SK-N-SH (cell line): ENCODE measurements at regions not wholly inside any gene's neighbourhood (a gene's known extent, or its start where the extent isn't known, plus 50 kb on each side); places are given as distances from the start of the nearest gene placed in this dataset.
"Not testable (repeated sequence)": the region's sequence is repeated elsewhere in the genome, so short reads cannot be mapped to it uniquely, and the experiment has no call there.

Experiments
- CTCF ChIA-PET: fragments of 300-600, 350-600 bp; formaldehyde crosslinking; extraction: SDS; loops from one replicate; lab custom pipeline; 2021; lab: Yijun Ruan, JAX
- POLR2A ChIA-PET: fragments of 350-600 bp; sonication (Branson Sonifier 250); formaldehyde crosslinking; extraction: SDS; loops from one replicate; lab custom pipeline; 2020; ENCODE audit warnings: antibody characterized with exemption, inconsistent platforms; lab: Yijun Ruan, JAX
- DNase-seq: peaks from one replicate; pipeline ENCODE4 v3.0.0; 2012
- H2AFZ ChIP-seq: fragments of 200-600 bp; sonication (generic); 2 replicates; pipeline ENCODE4 v1.8.1; 2016; ENCODE audit warnings: antibody characterized with exemption, mild to moderate bottlenecking, low read depth
- H3F3A ChIP-seq: fragments of 200-600 bp; sonication (generic); replicated peaks from 2 replicates; pipeline ENCODE3; 2016; ENCODE audit warnings: antibody characterized with exemption, mild to moderate bottlenecking; ENCODE audit not compliant: insufficient read depth
- H3K27ac ChIP-seq, 2 experiments: fragments of 200-500 bp in 1 of 2; fragments of 200-600 bp in 1 of 2; sonication (Bioruptor generic) in 1 of 2; sonication (generic), shearing (Covaris generic) in 1 of 2; 2 replicates each; pipeline versions ENCODE4 v1.5.1 to v1.6.1; 2014 to 2016; ENCODE audit warnings: low read depth in 2 of 2, inconsistent platforms in 1 of 2, low read length in 1 of 2, mild to moderate bottlenecking in 1 of 2, mixed read lengths in 1 of 2
- H3K27me3 ChIP-seq: fragments of 200-600 bp; sonication (generic), shearing (Covaris generic); 2 replicates; pipeline ENCODE4 v1.6.1; 2016; ENCODE audit warnings: mixed run types; ENCODE audit not compliant: insufficient read depth
- H3K36me3 ChIP-seq, 2 experiments: fragments of 200-500 bp in 1 of 2; fragments of 200-600 bp in 1 of 2; sonication (Bioruptor generic) in 1 of 2; sonication (generic) in 1 of 2; replicated peaks in 1 of 2; 2 replicates each; pipeline versions ENCODE3 to v1.5.1; 2014 to 2016; ENCODE audit warnings: low read length in 1 of 2, mild to moderate bottlenecking in 1 of 2; ENCODE audit not compliant: insufficient read depth in 2 of 2, control insufficient read depth in 1 of 2
- H3K4me1 ChIP-seq, 2 experiments: fragments of 200-500 bp in 1 of 2; fragments of 200-600 bp in 1 of 2; sonication (Bioruptor generic) in 1 of 2; sonication (generic), shearing (Covaris generic) in 1 of 2; 2 replicates each; pipeline versions ENCODE4 v1.5.1 to v1.6.1; 2014 to 2016; ENCODE audit warnings: low read depth in 1 of 2, low read length in 1 of 2, mixed run types in 1 of 2; ENCODE audit not compliant: insufficient read depth in 2 of 2, control insufficient read depth in 1 of 2
- H3K4me2 ChIP-seq: fragments of 200-600 bp; sonication (generic), shearing (Covaris generic); 2 replicates; pipeline ENCODE4 v1.6.1; 2017; ENCODE audit warnings: mixed run types
- H3K4me3 ChIP-seq, 2 experiments: fragments of 200-500 bp in 1 of 2; fragments of 200-600 bp in 1 of 2; sonication (Bioruptor generic) in 1 of 2; sonication (generic), shearing (Covaris generic) in 1 of 2; 2 replicates each; pipeline versions ENCODE4 v1.5.1 to v1.8.1; 2014 to 2016; ENCODE audit warnings: low read depth in 2 of 2, inconsistent platforms in 1 of 2, low read length in 1 of 2, mild to moderate bottlenecking in 1 of 2, mixed read lengths in 1 of 2, moderate library complexity in 1 of 2
- H3K79me2 ChIP-seq: fragments of 200-600 bp; sonication (generic); 2 replicates; pipeline ENCODE4 v1.8.1; 2017; ENCODE audit warnings: mild to moderate bottlenecking; ENCODE audit not compliant: insufficient read depth
- H3K9ac ChIP-seq: fragments of 200-600 bp; sonication (generic); 2 replicates; pipeline ENCODE4 v1.6.1; 2017; ENCODE audit warnings: mixed run types
- H3K9me2 ChIP-seq: fragments of 200-600 bp; sonication (generic); 2 replicates; pipeline ENCODE4 v1.6.1; 2017; ENCODE audit warnings: mixed run types
- H3K9me3 ChIP-seq: fragments of 200-600 bp; sonication (generic); 2 replicates; pipeline ENCODE4 v1.6.1; 2017; ENCODE audit warnings: mixed run types, mild to moderate bottlenecking, moderate library complexity
- H4K20me1 ChIP-seq: fragments of 200-600 bp; sonication (generic); 2 replicates; pipeline ENCODE4 v1.6.1; 2017; ENCODE audit warnings: mild to moderate bottlenecking, mixed run types; ENCODE audit not compliant: insufficient read depth
- EP300 ChIP-seq, 2 experiments: IDR thresholded peaks; 2 replicates each; pipeline versions ENCODE4 v1.4.0 to v1.6.1; 2012; ENCODE audit warnings: borderline replicate concordance in 1 of 2, low read depth in 1 of 2, low read length in 1 of 2
- JUND ChIP-seq: IDR thresholded peaks from 2 replicates; pipeline ENCODE4 v1.4.0; 2012
- MEF2A ChIP-seq: IDR thresholded peaks from 2 replicates; pipeline ENCODE4 v1.4.0; 2012; ENCODE audit warnings: low read depth, borderline replicate concordance
- MXI1 ChIP-seq: IDR thresholded peaks from 2 replicates; pipeline ENCODE4 v1.6.1; 2012; ENCODE audit warnings: mild to moderate bottlenecking, low read depth, low read length, improper control_type of control experiment
- RAD21 ChIP-seq: IDR thresholded peaks from 2 replicates; pipeline ENCODE4 v1.6.1; 2012; ENCODE audit warnings: mild to moderate bottlenecking, low read length
- RXRA ChIP-seq: IDR thresholded peaks from 2 replicates; pipeline ENCODE4 v1.4.0; 2012; ENCODE audit warnings: low read depth, mild to moderate bottlenecking, borderline replicate concordance
- TAF1 ChIP-seq: IDR thresholded peaks from 2 replicates; pipeline ENCODE4 v1.6.1; 2012; ENCODE audit warnings: low read depth, mild to moderate bottlenecking, low read length, moderate library complexity, borderline replicate concordance
- TEAD4 ChIP-seq: IDR thresholded peaks from 2 replicates; pipeline ENCODE4 v1.4.0; 2012; ENCODE audit warnings: mild to moderate bottlenecking, borderline replicate concordance; ENCODE audit not compliant: insufficient read depth
- TF ChIP-seq, protein P1 (sequence below): IDR thresholded peaks from 2 replicates; pipeline ENCODE4 v1.6.1; 2012; ENCODE audit warnings: mild to moderate bottlenecking, low read depth, low read length, moderate library complexity

DNA sequence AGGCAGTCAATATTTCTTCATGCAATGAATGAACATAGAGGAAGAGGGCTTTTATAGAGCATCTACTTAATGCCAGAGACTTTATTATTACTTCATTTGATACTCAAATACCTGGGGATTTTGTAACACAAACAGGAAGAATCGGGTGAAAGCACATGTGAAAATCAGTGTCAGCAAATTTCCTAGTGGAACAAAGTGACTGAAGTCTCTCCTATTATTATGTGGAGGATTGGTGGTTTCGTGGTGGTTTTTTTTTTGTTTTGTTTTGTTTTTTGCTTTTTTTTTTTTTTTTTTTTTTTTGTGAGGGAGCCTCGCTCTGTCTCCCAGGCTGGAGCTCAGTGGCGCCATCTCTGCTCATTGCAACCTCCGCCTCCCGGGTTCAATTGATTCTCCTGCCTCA lies 207.0 kb downstream of the RRAGB start (continued):
- TF ChIP-seq TAF1 (no peak), RAD21 (no peak), TEAD4 (no peak), RXRA (no peak), JUND (no peak), MXI1 (no peak), EP300 (IDR thresholded peaks at IDR 0.05; ENCODE audit: borderline replicate concordance in 1 of 2, low read depth in 1 of 2, low read length in 1 of 2) (no peak), MEF2A (no peak)
- TF ChIP-seq, protein P1, sequence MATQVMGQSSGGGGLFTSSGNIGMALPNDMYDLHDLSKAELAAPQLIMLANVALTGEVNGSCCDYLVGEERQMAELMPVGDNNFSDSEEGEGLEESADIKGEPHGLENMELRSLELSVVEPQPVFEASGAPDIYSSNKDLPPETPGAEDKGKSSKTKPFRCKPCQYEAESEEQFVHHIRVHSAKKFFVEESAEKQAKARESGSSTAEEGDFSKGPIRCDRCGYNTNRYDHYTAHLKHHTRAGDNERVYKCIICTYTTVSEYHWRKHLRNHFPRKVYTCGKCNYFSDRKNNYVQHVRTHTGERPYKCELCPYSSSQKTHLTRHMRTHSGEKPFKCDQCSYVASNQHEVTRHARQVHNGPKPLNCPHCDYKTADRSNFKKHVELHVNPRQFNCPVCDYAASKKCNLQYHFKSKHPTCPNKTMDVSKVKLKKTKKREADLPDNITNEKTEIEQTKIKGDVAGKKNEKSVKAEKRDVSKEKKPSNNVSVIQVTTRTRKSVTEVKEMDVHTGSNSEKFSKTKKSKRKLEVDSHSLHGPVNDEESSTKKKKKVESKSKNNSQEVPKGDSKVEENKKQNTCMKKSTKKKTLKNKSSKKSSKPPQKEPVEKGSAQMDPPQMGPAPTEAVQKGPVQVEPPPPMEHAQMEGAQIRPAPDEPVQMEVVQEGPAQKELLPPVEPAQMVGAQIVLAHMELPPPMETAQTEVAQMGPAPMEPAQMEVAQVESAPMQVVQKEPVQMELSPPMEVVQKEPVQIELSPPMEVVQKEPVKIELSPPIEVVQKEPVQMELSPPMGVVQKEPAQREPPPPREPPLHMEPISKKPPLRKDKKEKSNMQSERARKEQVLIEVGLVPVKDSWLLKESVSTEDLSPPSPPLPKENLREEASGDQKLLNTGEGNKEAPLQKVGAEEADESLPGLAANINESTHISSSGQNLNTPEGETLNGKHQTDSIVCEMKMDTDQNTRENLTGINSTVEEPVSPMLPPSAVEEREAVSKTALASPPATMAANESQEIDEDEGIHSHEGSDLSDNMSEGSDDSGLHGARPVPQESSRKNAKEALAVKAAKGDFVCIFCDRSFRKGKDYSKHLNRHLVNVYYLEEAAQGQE = no peak

- H3K4me3 ChIP-seq, H2AFZ ChIP-seq, DNase-seq, H3K27me3 ChIP-seq, POLR2A ChIA-PET, H3K79me2 ChIP-seq, H3K36me3 ChIP-seq, H4K20me1 ChIP-seq, H3K9me2 ChIP-seq, H3F3A ChIP-seq, CTCF ChIA-PET, H3K4me2 ChIP-seq, H3K4me1 ChIP-seq, H3K9ac ChIP-seq, H3K9me3 ChIP-seq, H3K27ac ChIP-seq: not testable (repeated sequence)
Observed at GRCh38 chrX:55928529-55928928, 211.0 kb downstream of the RRAGB start.
